Neuron (in vitro differentiated cells): ENCODE measurements at regions not wholly inside any gene's neighbourhood (a gene's known extent, or its start where the extent isn't known, plus 50 kb on each side); places are given as distances from the start of the nearest gene placed in this dataset.
"Not testable (repeated sequence)": the region's sequence is repeated elsewhere in the genome, so short reads cannot be mapped to it uniquely, and the experiment has no call there.

Experiments used
- H2AFZ ChIP-seq: one replicate; pipeline ENCODE4 v1.6.1; 2013; ENCODE audit warnings: low read depth, mild to moderate bottlenecking, inconsistent platforms, low read length, moderate library complexity
- H3K27me3 ChIP-seq: one replicate; pipeline ENCODE4 v1.6.1; 2013; ENCODE audit warnings: low read length; ENCODE audit not compliant: insufficient read depth
- H3K36me3 ChIP-seq: one replicate; pipeline ENCODE4 v1.6.1; 2013; ENCODE audit warnings: low read length; ENCODE audit not compliant: insufficient read depth
- H3K4me1 ChIP-seq: one replicate; pipeline ENCODE4 v1.6.1; 2013; ENCODE audit warnings: low read length; ENCODE audit not compliant: insufficient read depth
- H3K4me3 ChIP-seq: 2 replicates; pipeline ENCODE4 v1.5.1; 2013; ENCODE audit warnings: mild to moderate bottlenecking, low read length, moderate library complexity
- H3K9me3 ChIP-seq: one replicate; pipeline ENCODE4 v1.6.1; 2013; ENCODE audit warnings: low read length

- Histone ChIP-seq H3K4me1 (no peaks in the 10 kb centered on the region), H3K4me3 (no peak overlapping the region), H3K36me3 (no peaks in the 10 kb centered on the region), H2AFZ (no peak overlapping the region), H3K9me3 (no peaks in the 10 kb centered on the region), H3K27me3 (no peaks in the 10 kb centered on the region)
Observed at GRCh38 chr13:39913928-39914327, 258.5 kb downstream of the COG6 start.

GRCh38 chr13:39915418-39915817, 260.0 kb downstream of the COG6 start:
- H3K36me3 ChIP-seq: no peaks in the 10 kb centered on the region
- no peaks in the 10 kb centered on the region for H3K27me3 ChIP-seq
- H2AFZ ChIP-seq: no peak overlapping the region
- H3K9me3 ChIP-seq: no peaks in the 10 kb centered on the region
- H3K4me3 ChIP-seq: no peak overlapping the region
- H3K4me1 ChIP-seq: no peaks in the 10 kb centered on the region

- no peak overlapping the region for H2AFZ ChIP-seq
- H3K4me3 ChIP-seq: no peak overlapping the region
- no peaks in the 10 kb centered on the region for H3K27me3 ChIP-seq
- H3K9me3 ChIP-seq: no peaks in the 10 kb centered on the region
- H3K4me1 ChIP-seq: no peaks in the 10 kb centered on the region
- no peaks in the 10 kb centered on the region for H3K36me3 ChIP-seq
Observed at GRCh38 chr13:39916330-39916729, 260.9 kb downstream of the COG6 start.

DNA sequence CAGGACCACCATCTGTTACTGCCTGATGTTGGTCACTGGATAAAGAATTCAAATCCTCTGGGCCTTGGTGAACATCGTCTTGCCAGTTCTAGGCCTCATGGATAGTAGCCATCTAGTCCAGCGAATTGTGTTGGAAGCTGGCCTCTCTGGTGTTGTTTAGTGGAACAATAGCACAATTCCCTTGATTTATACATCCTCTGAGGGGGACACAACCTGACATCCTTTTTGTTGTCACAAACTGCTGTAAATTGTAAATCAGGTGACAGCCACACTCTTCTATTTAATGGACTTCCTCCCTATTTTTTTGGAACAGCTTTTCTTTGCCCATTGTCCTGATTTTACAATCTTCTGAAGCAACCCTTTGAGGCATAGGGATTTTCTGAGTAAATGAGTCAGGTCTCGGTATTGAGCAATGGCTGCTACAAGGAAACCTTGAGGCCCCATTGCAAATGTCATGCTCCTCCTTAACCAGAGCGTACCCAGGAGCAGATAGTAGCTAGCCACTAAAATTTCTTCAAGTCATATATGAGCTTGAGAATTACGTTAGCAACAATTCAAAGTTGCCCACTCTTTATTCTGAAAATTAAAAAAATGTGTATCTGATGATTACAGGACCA, 263.3 kb downstream of the COG6 start:
- H3K4me3 ChIP-seq: no peak overlapping the region
- H2AFZ ChIP-seq: no peak overlapping the region
- no peaks in the 10 kb centered on the region for H3K4me1 ChIP-seq
- H3K9me3 ChIP-seq: no peaks in the 10 kb centered on the region
- H3K27me3 ChIP-seq: no peaks in the 10 kb centered on the region
- no peaks in the 10 kb centered on the region for H3K36me3 ChIP-seq

DNA sequence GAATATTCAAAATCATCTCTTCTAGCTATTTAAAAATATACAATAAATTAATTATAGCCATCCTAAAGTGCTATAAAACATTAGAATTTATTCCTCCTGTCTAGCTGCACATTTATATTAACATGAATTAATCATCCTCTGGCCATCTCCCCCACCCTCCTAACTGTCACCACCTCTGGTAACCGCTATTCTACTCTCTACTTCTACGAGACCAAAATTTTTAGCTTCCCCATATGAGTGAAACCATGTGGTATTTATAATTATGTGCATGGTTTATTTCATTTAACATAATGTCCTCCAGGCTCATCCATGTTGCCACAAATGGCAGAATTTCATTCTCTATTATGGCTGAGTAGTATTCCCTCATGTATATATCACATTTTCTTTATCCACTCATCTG, 265.2 kb downstream of the COG6 start:
- Histone ChIP-seq H3K4me3 (no peak overlapping the region), H3K4me1 (no peaks in the 10 kb centered on the region), H3K9me3 (no peaks in the 10 kb centered on the region), H3K36me3 (no peaks in the 10 kb centered on the region), H2AFZ (no peak overlapping the region), H3K27me3 (no peaks in the 10 kb centered on the region)

DNA sequence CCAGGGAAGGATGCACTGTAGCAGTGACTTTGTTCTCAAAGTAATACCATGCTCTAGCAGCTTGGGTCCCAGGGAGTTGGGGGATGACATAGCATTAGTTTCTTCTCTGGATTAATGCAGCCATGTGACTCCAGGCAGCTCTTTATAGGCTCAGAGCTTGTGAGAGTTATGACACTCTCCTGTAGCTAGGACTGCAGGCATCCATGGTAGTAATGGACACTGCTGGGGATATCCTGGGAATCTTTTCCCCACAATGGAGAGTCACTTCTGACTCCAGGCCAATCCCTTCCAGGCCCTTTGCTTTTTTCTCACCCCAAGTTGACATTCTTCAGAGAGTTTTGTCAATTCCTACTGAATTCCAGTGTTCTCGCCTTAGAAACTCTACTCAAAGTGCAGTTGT, 270.9 kb downstream of the COG6 start:
- Histone ChIP-seq H2AFZ (no peak overlapping the region), H3K9me3 (no peaks in the 10 kb centered on the region), H3K27me3 (no peaks in the 10 kb centered on the region), H3K4me3 (no peak overlapping the region), H3K4me1 (peaks cover 7% of the 10 kb centered on the region), H3K36me3 (no peaks in the 10 kb centered on the region)

- Histone ChIP-seq H2AFZ (no peak overlapping the region), H3K9me3 (no peaks in the 10 kb centered on the region), H3K27me3 (no peaks in the 10 kb centered on the region), H3K4me3 (no peak overlapping the region), H3K36me3 (no peaks in the 10 kb centered on the region), H3K4me1 (peaks cover 7% of the 10 kb centered on the region)
Observed at GRCh38 chr13:39928261-39928660, 272.8 kb downstream of the COG6 start.

DNA sequence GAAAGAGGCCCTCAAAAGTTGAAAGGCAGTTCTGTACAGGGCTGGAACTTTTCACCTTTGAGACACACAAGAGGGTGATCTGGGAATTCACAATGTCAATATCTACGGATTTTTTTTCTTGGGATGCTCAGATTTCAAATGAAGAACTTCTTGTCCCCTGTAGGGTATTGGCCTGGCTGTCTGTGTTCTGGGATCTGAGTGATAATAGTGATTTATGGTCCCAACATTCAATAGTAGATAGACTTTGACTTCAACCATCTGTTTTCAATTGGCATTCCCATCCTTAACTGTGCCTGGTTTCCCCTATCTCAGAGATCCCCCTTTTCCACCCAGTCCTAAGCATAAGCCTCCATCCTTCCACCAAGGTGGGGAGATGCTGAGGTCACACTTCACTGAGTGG, 274.1 kb downstream of the COG6 start:
- Histone ChIP-seq H2AFZ (no peak overlapping the region), H3K4me1 (peaks cover 7% of the 10 kb centered on the region), H3K9me3 (no peaks in the 10 kb centered on the region), H3K27me3 (no peaks in the 10 kb centered on the region), H3K36me3 (no peaks in the 10 kb centered on the region), H3K4me3 (no peak overlapping the region)

DNA sequence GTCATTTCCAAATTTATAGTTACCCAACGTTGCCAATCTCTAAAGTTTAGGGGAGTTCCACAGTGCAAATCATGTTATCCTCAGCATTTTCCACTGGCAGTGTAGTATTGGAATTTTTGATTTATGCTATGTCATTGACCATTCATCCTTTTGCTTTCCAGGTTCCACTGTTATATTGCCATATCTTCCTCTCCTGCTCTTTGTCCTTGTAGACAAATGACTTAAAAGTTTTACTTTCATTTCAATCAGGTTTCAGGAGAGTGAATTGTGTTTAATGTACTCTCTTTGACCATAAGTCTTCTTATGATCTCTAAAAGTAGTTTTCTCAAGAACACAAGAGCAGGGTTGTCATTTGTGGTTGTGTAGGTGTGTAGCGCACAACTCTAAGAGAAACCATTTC, 274.6 kb downstream of the COG6 start:
- Histone ChIP-seq H3K4me3 (no peak overlapping the region), H3K36me3 (no peaks in the 10 kb centered on the region), H3K27me3 (no peaks in the 10 kb centered on the region), H3K4me1 (peaks cover 7% of the 10 kb centered on the region), H3K9me3 (no peaks in the 10 kb centered on the region), H2AFZ (no peak overlapping the region)

- H3K4me3 ChIP-seq: no peak overlapping the region
- H3K4me1 ChIP-seq: peaks cover 7% of the 10 kb centered on the region
- no peak overlapping the region for H2AFZ ChIP-seq
- H3K36me3 ChIP-seq: no peaks in the 10 kb centered on the region
- no peaks in the 10 kb centered on the region for H3K9me3 ChIP-seq
- no peaks in the 10 kb centered on the region for H3K27me3 ChIP-seq
Observed at GRCh38 chr13:39930544-39931444, 275.3 kb downstream of the COG6 start.

- Histone ChIP-seq H3K9me3 (no peaks in the 10 kb centered on the region), H2AFZ (no peak overlapping the region), H3K36me3 (no peaks in the 10 kb centered on the region)
Observed at GRCh38 chr13:39931505-39931904, 276.0 kb downstream of the COG6 start.

DNA sequence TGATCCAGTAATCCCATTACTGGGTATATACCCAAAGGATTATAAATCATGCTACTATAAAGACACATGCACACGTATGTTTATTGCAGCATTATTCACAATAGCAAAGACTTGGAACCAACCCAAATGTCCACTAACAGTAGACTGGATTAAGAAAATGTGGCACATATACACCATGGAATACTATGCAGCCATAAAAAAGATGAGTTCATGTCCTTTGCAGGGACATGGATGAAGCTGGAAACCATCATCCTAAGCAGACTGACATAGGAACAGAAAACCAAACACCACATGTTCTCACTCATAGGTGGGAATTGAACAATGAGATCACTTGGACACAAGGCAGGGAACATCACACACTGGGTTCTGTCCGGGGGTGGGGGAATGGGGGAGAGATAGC, 277.1 kb downstream of the COG6 start:
- H3K4me3 ChIP-seq, H3K36me3 ChIP-seq, H3K9me3 ChIP-seq, H3K4me1 ChIP-seq, H3K27me3 ChIP-seq, H2AFZ ChIP-seq: not testable (repeated sequence)

More at GRCh38 chr13:39931505-39931904, 276.0 kb downstream of the COG6 start:
- no peaks in the 10 kb centered on the region for H3K27me3 ChIP-seq
- no peak overlapping the region for H3K4me3 ChIP-seq
- H3K4me1 ChIP-seq: peaks cover 6% of the 10 kb centered on the region

GRCh38 chr13:39935155-39935554, 279.7 kb downstream of the COG6 start:
- Histone ChIP-seq H2AFZ (no peak overlapping the region), H3K4me1 (no peaks in the 10 kb centered on the region), H3K27me3 (no peaks in the 10 kb centered on the region), H3K4me3 (no peak overlapping the region), H3K36me3 (no peaks in the 10 kb centered on the region), H3K9me3 (no peaks in the 10 kb centered on the region)
